ENCODE measurements at regions not wholly inside any gene's neighbourhood (a gene's known extent, or its start where the extent isn't known, plus 50 kb on each side); places are given as distances from the start of the nearest gene placed in this dataset.

GRCh38 chr6:141028791-141029280 lies 1103.9 kb upstream of the GJE1 start:
- no peak for TF ChIP-seq JUND (IDR thresholded peaks at IDR 0.05; ENCODE audit: low read depth)
- in situ Hi-C loops (cut with HindIII; ENCODE audit: low pct_unique_long_range_greater_than_20kb, low sequenced_read_pairs) = no loop called here
- no peak for DNase-seq (ENCODE audit: low read depth in 1 of 2, low spot score in 1 of 2)

DNA sequence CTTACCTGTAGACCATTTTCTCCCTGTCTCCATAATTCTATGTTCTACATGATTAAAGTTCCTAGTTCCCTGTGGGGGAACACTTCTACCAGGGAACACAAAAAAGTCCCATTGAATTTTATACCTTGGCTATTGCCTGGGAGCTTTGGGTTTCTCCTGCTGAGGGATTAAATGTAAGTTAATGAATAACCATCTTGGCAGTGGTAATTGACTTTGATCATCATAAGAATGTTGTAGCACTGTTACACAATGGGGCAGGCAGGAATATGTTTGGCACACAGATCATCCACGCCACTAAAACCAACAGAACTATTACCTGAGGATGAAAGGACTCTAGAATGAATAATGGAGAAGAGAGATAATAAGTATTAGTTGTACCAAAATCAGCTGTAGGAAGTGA lies 1106.2 kb upstream of the GJE1 start:
- in situ Hi-C loops (cut with HindIII; ENCODE audit: low pct_unique_long_range_greater_than_20kb, low sequenced_read_pairs) = no loop called here

DNA sequence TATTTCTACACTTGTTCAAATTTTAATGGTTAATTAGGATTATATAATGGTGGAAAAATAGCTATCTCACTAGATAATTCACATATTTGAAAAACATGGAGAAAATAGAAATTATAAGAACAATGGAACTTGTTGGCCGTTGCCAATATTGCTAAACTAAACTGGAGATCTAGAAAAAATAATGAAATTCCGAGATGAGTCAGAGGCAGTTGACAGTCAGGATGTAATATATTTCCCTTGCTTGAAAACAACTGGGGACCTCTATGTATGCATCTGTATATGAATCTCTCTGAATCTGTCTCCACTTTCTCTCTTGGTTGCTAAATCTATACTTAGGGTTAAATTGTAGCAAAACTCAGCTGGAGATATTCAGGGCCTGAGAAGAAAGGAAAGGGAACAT lies 1108.2 kb upstream of the GJE1 start:
- no peak for TF ChIP-seq JUND (IDR thresholded peaks at IDR 0.05; ENCODE audit: low read depth)
- in situ Hi-C loops (cut with HindIII; ENCODE audit: low pct_unique_long_range_greater_than_20kb, low sequenced_read_pairs) = no loop called here
- no peak for DNase-seq (ENCODE audit: low read depth in 1 of 2, low spot score in 1 of 2)

More for the DNA sequence above, 1106.2 kb upstream of the GJE1 start:
- TF ChIP-seq JUND (IDR thresholded peaks at IDR 0.05; ENCODE audit: low read depth) = no peak
- DNase-seq (ENCODE audit: low read depth in 1 of 2, low spot score in 1 of 2) = no peak

DNA sequence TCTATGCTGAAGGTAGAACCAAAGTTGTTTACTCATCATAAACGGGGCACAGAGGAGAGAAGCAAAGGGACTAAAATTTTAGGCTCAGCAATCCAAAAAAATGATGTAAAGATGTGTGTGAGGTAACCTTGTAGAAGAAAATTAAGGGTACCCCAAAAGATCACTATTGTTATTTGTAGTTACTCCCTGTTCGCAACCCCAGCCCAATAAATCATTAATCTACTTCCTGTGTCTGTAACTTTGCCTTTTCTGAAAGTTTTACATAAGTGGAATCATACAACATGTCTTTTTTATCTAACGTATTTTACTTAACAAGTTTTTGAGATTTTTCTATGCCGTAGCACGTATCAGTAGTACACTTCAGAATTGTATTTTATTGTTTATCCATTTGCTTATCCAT lies 1114.8 kb upstream of the GJE1 start:
- DNase-seq (ENCODE audit: low read depth in 1 of 2, low spot score in 1 of 2) = no peak
- in situ Hi-C loops (cut with HindIII; ENCODE audit: low pct_unique_long_range_greater_than_20kb, low sequenced_read_pairs) = no loop called here
- TF ChIP-seq JUND (IDR thresholded peaks at IDR 0.05; ENCODE audit: low read depth) = no peak

- in situ Hi-C loops (cut with HindIII; ENCODE audit: low pct_unique_long_range_greater_than_20kb, low sequenced_read_pairs) = no loop called here
- TF ChIP-seq JUND (IDR thresholded peaks at IDR 0.05; ENCODE audit: low read depth) = no peak
- no peak for DNase-seq (ENCODE audit: low read depth in 1 of 2, low spot score in 1 of 2)
Measured at GRCh38 chr6:141000917-141001316, 1131.8 kb upstream of the GJE1 start.

GRCh38 chr6:140993515-140993914 lies 1139.2 kb upstream of the GJE1 start:
- no peak for TF ChIP-seq JUND (IDR thresholded peaks at IDR 0.05; ENCODE audit: low read depth)
- no peak for DNase-seq (ENCODE audit: low read depth in 1 of 2, low spot score in 1 of 2)
- in situ Hi-C loops (cut with HindIII; ENCODE audit: low pct_unique_long_range_greater_than_20kb, low sequenced_read_pairs) = no loop called here

DNA sequence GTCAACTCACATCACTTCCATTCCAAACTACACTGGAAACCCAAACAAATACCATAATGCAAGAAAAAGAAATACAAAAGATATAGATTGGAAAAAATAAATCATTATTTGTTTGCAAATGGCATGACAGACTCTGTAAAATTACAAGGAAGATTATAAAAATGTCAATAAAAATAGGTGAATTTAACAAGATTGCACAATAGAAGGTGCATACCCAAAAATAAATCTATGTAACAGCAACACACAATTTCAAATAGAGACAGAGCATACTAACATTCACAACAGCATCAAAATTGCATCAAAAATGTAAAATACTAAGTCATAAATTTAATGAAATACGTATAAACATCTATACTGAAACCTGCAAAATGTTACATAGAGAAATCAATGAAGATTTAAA lies 1140.0 kb upstream of the GJE1 start:
- in situ Hi-C loops (cut with HindIII; ENCODE audit: low pct_unique_long_range_greater_than_20kb, low sequenced_read_pairs) = no loop called here
- DNase-seq (ENCODE audit: low read depth in 1 of 2, low spot score in 1 of 2) = no peak
- TF ChIP-seq JUND (IDR thresholded peaks at IDR 0.05; ENCODE audit: low read depth) = no peak

DNA sequence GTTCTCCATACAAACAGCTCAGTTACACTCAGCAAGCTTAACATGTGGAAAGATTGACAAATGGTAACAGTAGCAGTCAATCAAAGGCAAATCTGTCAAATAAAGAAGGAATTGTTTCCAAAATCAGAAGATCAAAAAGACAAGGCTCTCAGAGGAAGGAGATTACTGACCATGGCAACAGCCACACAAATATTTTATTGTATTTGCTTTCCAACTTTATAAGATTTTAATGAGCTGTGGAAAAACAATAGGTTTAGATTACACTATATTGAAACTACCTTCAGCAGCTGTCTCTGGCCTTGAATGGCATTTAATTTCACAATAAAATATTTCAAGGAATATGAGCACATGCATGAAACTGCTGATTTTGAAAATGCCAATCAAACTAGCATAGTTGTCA lies 1143.9 kb upstream of the GJE1 start:
- no peak for TF ChIP-seq JUND (IDR thresholded peaks at IDR 0.05; ENCODE audit: low read depth)
- peak in 1 of 2 experiments; percentile 13 for DNase-seq (ENCODE audit: low read depth in 1 of 2, low spot score in 1 of 2)
- in situ Hi-C loops (cut with HindIII; ENCODE audit: low pct_unique_long_range_greater_than_20kb, low sequenced_read_pairs) = no loop called here

DNA sequence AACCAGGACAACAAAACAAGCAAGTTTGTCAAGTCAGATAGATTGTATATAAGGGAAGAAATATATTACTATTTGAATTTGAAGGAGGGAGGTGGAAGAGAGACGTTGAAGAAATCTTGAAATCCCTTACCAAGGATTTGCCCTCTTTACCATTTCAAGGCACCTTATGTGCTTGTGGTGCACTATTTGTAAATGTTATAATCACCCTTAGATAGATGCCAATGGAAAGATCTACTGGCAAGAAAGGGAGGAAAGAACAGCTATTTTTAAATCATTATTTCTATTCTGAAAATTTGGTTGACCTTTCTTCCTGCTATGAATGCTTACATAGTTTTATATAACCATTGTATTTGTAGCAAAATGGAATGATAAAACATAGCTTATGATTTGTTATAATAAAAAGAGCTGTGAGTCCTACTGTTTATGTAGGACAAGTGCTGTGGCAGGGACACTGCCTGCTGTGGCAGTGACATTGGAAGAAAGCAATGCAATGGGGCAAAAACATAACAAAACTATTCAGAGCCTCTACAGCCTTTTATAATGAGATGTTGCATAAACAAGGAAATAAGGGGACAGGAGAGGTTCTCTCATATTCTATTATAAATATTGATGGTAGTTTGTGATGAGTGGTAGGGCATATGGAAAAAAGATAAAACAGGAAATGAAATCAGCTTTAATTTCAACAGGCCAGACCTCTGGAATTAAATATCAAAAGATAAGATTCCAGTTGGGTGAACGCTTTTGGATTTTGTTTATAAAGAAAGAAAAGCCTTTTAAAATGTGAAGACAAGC lies 1145.2 kb upstream of the GJE1 start:
- in situ Hi-C loops (cut with HindIII; ENCODE audit: low pct_unique_long_range_greater_than_20kb, low sequenced_read_pairs) = no loop called here
- no peak for DNase-seq (ENCODE audit: low read depth in 1 of 2, low spot score in 1 of 2)
- no peak for TF ChIP-seq JUND (IDR thresholded peaks at IDR 0.05; ENCODE audit: low read depth)

DNA sequence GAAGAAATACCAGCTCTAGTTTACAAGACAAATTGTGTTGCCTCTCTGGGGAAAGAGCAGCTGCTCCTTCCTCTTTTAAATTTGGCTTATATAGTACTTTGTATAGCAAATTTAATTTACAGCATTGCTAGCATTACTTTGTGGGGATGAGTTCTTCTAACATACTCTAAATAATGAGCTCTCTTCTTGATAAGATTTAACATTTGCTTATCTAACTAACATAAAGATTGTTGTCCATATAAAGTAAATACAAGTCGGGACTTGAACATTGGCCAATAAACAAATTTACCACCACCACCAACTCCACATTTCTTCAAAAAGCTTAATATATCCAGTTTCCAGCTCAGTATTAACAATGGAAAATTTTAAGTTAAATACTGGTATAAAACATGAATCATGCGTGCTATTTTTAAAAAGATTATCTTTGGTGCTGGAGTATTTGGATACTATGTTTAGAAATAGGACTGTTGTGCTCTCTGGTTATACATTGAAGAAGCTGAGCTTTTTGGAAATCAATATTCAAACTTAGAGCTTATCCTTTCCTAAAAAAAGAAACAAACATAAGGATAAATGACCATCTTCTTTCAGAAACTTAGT lies 1146.9 kb upstream of the GJE1 start:
- in situ Hi-C loops (cut with HindIII; ENCODE audit: low pct_unique_long_range_greater_than_20kb, low sequenced_read_pairs) = no loop called here
- TF ChIP-seq JUND (IDR thresholded peaks at IDR 0.05; ENCODE audit: low read depth) = no peak
- no peak for DNase-seq (ENCODE audit: low read depth in 1 of 2, low spot score in 1 of 2)

DNA sequence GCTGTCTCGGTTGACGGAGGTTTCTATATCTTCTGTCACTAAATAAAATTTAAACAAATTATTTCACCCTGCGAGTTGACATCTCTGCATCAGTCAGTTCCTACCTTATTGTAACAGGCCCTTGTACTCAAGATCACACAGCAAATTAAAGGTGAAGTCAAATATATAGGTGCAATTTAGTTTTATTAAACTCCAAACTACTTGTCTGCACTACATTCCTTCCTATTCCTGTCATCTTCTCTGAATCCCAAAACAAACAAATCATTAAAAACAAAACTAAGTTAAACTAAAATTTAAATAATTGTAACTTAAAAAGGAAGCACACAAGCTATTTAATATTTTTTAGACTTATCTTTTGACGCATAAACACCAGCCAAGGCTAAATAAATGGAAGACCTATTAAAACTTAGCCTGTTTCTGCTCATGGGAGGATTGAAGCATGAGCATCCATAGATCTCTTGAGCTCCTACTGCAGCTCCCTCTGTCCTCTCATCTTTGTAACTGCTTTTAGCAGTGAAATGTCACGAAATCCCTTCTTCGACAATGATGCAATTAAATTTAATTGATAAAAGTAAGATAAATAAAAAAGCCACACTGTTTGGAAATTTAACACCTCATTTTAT lies 1152.3 kb upstream of the GJE1 start:
- TF ChIP-seq JUND (IDR thresholded peaks at IDR 0.05; ENCODE audit: low read depth) = no peak
- no peak for DNase-seq (ENCODE audit: low read depth in 1 of 2, low spot score in 1 of 2)
- in situ Hi-C loops (cut with HindIII; ENCODE audit: low pct_unique_long_range_greater_than_20kb, low sequenced_read_pairs) = no loop called here

GRCh38 chr6:140979642-140980091 lies 1153.1 kb upstream of the GJE1 start:
- TF ChIP-seq JUND (IDR thresholded peaks at IDR 0.05; ENCODE audit: low read depth) = no peak
- in situ Hi-C loops (cut with HindIII; ENCODE audit: low pct_unique_long_range_greater_than_20kb, low sequenced_read_pairs) = no loop called here
- DNase-seq (ENCODE audit: low read depth in 1 of 2, low spot score in 1 of 2) = no peak

GRCh38 chr6:140977403-140977802 lies 1155.3 kb upstream of the GJE1 start:
- DNase-seq (ENCODE audit: low read depth in 1 of 2, low spot score in 1 of 2) = no peak
- in situ Hi-C loops (cut with HindIII; ENCODE audit: low pct_unique_long_range_greater_than_20kb, low sequenced_read_pairs) = no loop called here
- TF ChIP-seq JUND (IDR thresholded peaks at IDR 0.05; ENCODE audit: low read depth) = no peak

Data from T47D (cell line).